Esophagus squamous epithelium (tissue), 4 donors: ENCODE measurements at regions not wholly inside any gene's neighbourhood (a gene's known extent, or its start where the extent isn't known, plus 50 kb on each side); places are given as distances from the start of the nearest gene placed in this dataset.

Experiments used
- POLR2A ChIP-seq, 4 donors: fragments of 450-650 bp; IDR thresholded peaks; one replicate each; pipeline ENCODE4 v1.6.1; 2017; ENCODE audit warnings: antibody characterized with exemption in 4 of 4, mild to moderate bottlenecking in 4 of 4, moderate library complexity in 3 of 4
- TF ChIP-seq, protein P1 (sequence below), 6 experiments: fragments of 450-650 bp in 4 of 6; fragments of 200-600 bp in 2 of 6; sonication (generic) in 2 of 6; IDR thresholded peaks; one replicate each; pipeline ENCODE4 v1.5.1; 2016 to 2019; ENCODE audit warnings: antibody characterized with exemption in 6 of 6, mild to moderate bottlenecking in 4 of 6, moderate library complexity in 4 of 6

DNA sequence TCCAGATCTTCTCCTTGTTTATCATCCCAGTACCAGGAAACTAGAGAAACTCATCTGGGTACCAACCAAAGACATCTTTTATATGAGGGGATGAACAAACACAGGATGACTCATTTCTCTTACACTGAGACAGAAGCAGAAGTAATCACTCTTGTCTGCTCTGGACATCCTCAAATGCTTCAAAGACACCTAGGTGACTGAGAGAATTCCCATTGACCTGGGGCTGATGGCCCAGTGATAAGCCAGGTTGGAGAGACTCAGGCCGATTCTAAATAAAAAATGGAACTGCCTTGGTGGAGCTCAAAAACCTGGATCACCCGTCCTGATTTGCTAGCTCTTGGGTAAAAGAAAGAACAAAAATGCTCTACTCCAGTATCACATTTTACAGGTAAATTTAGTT lies 182.2 kb downstream of the ZNF486 start:
- TF ChIP-seq, protein P1, sequence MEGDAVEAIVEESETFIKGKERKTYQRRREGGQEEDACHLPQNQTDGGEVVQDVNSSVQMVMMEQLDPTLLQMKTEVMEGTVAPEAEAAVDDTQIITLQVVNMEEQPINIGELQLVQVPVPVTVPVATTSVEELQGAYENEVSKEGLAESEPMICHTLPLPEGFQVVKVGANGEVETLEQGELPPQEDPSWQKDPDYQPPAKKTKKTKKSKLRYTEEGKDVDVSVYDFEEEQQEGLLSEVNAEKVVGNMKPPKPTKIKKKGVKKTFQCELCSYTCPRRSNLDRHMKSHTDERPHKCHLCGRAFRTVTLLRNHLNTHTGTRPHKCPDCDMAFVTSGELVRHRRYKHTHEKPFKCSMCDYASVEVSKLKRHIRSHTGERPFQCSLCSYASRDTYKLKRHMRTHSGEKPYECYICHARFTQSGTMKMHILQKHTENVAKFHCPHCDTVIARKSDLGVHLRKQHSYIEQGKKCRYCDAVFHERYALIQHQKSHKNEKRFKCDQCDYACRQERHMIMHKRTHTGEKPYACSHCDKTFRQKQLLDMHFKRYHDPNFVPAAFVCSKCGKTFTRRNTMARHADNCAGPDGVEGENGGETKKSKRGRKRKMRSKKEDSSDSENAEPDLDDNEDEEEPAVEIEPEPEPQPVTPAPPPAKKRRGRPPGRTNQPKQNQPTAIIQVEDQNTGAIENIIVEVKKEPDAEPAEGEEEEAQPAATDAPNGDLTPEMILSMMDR (IDR thresholded peaks at IDR 0.05) = no peak
- TF ChIP-seq POLR2A (IDR thresholded peaks at IDR 0.05) = no peak
